ENCODE measurements at regions not wholly inside any gene's neighbourhood (a gene's known extent, or its start where the extent isn't known, plus 50 kb on each side); places are given as distances from the start of the nearest gene placed in this dataset.

DNA sequence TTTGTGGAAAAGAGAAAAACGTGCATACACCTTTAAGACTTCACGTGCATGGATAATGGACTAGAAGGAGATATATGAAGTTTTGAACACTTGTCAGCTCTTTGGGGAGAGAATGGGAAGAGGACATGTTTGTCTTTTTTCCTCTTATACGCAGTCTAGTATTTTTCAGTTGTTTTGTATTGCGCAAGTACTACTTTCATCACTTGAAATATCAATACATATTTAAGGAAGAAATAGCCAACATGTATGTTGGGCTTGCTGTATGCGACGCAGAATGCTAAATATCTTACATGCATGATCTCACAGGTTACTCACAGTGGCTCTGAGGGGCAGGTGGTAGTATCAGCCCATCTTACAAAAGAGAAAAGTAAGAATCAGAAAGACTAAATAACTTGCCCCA is 176.5 kb upstream of the RUNX1 start:
- H3K9ac ChIP-seq (ENCODE audit: low read length) = no peak overlapping the region
- no peak for TF ChIP-seq EZH2 (optimal IDR thresholded peaks at IDR 0.05; ENCODE audit: low read depth, low read length)
- peaks cover 56% of the 10 kb centered on the region for H3K4me1 ChIP-seq (ENCODE audit: low read length)
- H3K9me2 ChIP-seq (replicated peaks; ENCODE audit: insufficient read depth, low read length) = no peaks in the 10 kb centered on the region
- H3K27ac ChIP-seq (ENCODE audit: low read length) = no peak overlapping the region
- no peaks in the 10 kb centered on the region for H3K36me3 ChIP-seq (replicated peaks; ENCODE audit: insufficient read depth, low read length)
- no peak overlapping the region for H3K4me3 ChIP-seq (ENCODE audit: low read length)
- no peak overlapping the region for H3K4me2 ChIP-seq (ENCODE audit: low read depth, low read length)
- H2AFZ ChIP-seq (ENCODE audit: low read length) = no peak overlapping the region
- peaks cover 51% of the 10 kb centered on the region for H3F3A ChIP-seq (ENCODE audit: insufficient read depth, low read length)
- no peaks in the 10 kb centered on the region for H3K79me2 ChIP-seq (ENCODE audit: low read length)
- H3K9me3 ChIP-seq (replicated peaks; ENCODE audit: insufficient read depth, low read length) = no peaks in the 10 kb centered on the region
- H4K20me1 ChIP-seq (ENCODE audit: insufficient read depth, low read length) = peaks cover 17% of the 10 kb centered on the region
- peaks cover 61% of the 10 kb centered on the region for H3K27me3 ChIP-seq (replicated peaks; ENCODE audit: insufficient read depth, low read length)
- no peak for DNase-seq

DNA sequence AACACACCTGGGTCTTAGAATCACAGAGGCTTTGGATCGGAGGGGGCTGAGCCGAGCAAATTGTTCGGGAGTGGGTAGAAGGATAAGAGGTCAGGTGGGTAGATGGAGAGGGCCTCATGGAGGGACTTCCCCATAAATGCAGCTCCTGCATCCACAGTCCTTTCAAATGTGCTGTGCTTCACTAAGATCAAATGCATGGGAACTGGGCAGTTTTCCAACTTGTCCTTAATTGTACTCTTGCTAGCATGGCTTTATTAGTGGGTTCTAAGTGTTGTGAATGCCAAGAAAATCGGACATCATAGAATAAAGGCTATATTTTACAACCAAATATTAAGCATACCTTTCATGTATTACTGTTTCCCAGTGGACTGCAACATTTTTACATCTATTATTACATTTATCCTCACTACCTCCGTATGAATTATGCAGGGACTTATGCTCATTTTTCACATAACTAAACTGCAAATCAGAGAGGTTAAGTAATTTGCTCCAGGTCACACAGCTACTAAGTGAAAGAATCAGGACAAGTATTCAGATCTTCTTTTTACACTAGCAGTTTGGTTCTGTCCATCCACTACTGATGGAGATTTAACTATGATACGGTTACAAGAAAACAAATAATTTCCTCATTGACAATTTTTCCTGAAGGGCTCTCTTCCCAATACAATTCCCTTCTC is 174.5 kb upstream of the RUNX1 start:
- Histone ChIP-seq H4K20me1 (ENCODE audit: insufficient read depth, low read length) (peaks cover 17% of the 10 kb centered on the region), H3K9ac (ENCODE audit: low read length) (no peak overlapping the region), H3K4me2 (ENCODE audit: low read depth, low read length) (no peak overlapping the region), H2AFZ (ENCODE audit: low read length) (no peak overlapping the region), H3K27me3 (replicated peaks; ENCODE audit: insufficient read depth, low read length) (peaks cover 67% of the 10 kb centered on the region), H3K4me1 (ENCODE audit: low read length) (peaks cover 44% of the 10 kb centered on the region), H3K9me2 (replicated peaks; ENCODE audit: insufficient read depth, low read length) (no peaks in the 10 kb centered on the region), H3K79me2 (ENCODE audit: low read length) (no peaks in the 10 kb centered on the region), H3K4me3 (ENCODE audit: low read length) (no peak overlapping the region), H3K27ac (ENCODE audit: low read length) (no peak overlapping the region), H3K36me3 (replicated peaks; ENCODE audit: insufficient read depth, low read length) (no peaks in the 10 kb centered on the region), H3F3A (ENCODE audit: insufficient read depth, low read length) (peaks cover 49% of the 10 kb centered on the region), H3K9me3 (replicated peaks; ENCODE audit: insufficient read depth, low read length) (no peaks in the 10 kb centered on the region)
- no peak for DNase-seq
- TF ChIP-seq, protein P1, sequence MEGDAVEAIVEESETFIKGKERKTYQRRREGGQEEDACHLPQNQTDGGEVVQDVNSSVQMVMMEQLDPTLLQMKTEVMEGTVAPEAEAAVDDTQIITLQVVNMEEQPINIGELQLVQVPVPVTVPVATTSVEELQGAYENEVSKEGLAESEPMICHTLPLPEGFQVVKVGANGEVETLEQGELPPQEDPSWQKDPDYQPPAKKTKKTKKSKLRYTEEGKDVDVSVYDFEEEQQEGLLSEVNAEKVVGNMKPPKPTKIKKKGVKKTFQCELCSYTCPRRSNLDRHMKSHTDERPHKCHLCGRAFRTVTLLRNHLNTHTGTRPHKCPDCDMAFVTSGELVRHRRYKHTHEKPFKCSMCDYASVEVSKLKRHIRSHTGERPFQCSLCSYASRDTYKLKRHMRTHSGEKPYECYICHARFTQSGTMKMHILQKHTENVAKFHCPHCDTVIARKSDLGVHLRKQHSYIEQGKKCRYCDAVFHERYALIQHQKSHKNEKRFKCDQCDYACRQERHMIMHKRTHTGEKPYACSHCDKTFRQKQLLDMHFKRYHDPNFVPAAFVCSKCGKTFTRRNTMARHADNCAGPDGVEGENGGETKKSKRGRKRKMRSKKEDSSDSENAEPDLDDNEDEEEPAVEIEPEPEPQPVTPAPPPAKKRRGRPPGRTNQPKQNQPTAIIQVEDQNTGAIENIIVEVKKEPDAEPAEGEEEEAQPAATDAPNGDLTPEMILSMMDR (IDR thresholded peaks at IDR 0.05; ENCODE audit: low read length) = no peak
- TF ChIP-seq EZH2 (optimal IDR thresholded peaks at IDR 0.05; ENCODE audit: low read depth, low read length) (no peak), EZH2phosphoT487 (IDR thresholded peaks at IDR 0.05; ENCODE audit: low read length) (no peak)

DNA sequence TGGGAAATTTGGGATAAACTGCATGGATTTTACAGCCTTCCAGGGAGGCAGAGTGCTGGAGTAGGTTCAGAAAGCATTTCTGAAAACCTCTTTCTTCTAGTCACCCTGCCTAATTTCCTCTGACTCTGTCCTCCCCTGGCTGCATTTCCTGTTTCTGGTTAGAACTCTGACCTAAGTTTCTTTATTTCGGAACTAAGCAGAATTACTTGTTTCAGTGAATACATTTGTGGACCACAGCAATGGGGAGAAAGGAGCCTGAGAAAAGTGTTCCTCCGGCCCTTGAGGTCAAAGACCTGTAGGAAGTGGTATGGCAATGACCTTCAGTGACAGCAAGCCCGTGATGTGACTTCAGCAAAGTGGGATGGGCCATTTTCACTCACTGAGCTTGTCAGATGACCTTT is 173.4 kb upstream of the RUNX1 start:
- Histone ChIP-seq H3K4me1 (ENCODE audit: low read length) (peaks cover 47% of the 10 kb centered on the region), H3K4me3 (ENCODE audit: low read length) (no peak overlapping the region), H4K20me1 (ENCODE audit: insufficient read depth, low read length) (peaks cover 17% of the 10 kb centered on the region), H3F3A (ENCODE audit: insufficient read depth, low read length) (peaks cover 48% of the 10 kb centered on the region), H3K27ac (ENCODE audit: low read length) (peak overlapping the region; percentile 26; the same call in 1 of the 2 replicates), H3K27me3 (replicated peaks; ENCODE audit: insufficient read depth, low read length) (peaks cover 77% of the 10 kb centered on the region), H3K9me2 (replicated peaks; ENCODE audit: insufficient read depth, low read length) (no peaks in the 10 kb centered on the region), H2AFZ (ENCODE audit: low read length) (no peak overlapping the region), H3K9me3 (replicated peaks; ENCODE audit: insufficient read depth, low read length) (no peaks in the 10 kb centered on the region), H3K4me2 (ENCODE audit: low read depth, low read length) (peak overlapping the region; percentile 52), H3K9ac (ENCODE audit: low read length) (no peak overlapping the region), H3K79me2 (ENCODE audit: low read length) (no peaks in the 10 kb centered on the region), H3K36me3 (replicated peaks; ENCODE audit: insufficient read depth, low read length) (no peaks in the 10 kb centered on the region)
- TF ChIP-seq EZH2phosphoT487 (IDR thresholded peaks at IDR 0.05; ENCODE audit: low read length) = peak; percentile 66; the same call in 1 of the 2 replicates
- TF ChIP-seq, protein P1 (IDR thresholded peaks at IDR 0.05; ENCODE audit: low read length) = no peak
- DNase-seq = peak; percentile 94

DNA sequence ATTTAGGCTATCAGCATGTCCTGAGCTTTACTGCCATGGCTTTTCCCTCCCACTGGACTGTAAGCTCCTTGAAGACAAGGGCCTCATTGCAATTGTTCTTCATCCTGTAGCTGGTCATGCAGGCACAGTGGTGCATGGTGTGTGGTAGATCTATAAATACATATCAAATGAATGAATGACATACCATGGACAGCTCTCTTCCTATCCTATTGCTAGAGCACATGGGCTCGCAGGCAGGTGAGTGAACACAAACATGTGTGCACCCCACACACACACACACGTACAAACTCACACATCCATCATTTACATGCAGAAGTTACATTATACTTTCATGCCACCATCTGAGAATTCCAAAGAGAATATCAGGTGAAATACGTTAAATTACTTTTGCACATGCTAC is 172.9 kb upstream of the RUNX1 start:
- no peak overlapping the region for H2AFZ ChIP-seq (ENCODE audit: low read length)
- H3K9me2 ChIP-seq (replicated peaks; ENCODE audit: insufficient read depth, low read length) = no peaks in the 10 kb centered on the region
- peak overlapping the region; percentile 26; the same call in 1 of the 2 replicates for H3K27ac ChIP-seq (ENCODE audit: low read length)

More for the DNA sequence above, 172.9 kb upstream of the RUNX1 start:
- Histone ChIP-seq H3F3A (ENCODE audit: insufficient read depth, low read length) (peaks cover 48% of the 10 kb centered on the region), H3K4me1 (ENCODE audit: low read length) (peaks cover 50% of the 10 kb centered on the region), H3K9me3 (replicated peaks; ENCODE audit: insufficient read depth, low read length) (no peaks in the 10 kb centered on the region), H3K79me2 (ENCODE audit: low read length) (no peaks in the 10 kb centered on the region), H4K20me1 (ENCODE audit: insufficient read depth, low read length) (peaks cover 17% of the 10 kb centered on the region), H3K4me2 (ENCODE audit: low read depth, low read length) (peak overlapping the region; percentile 52), H3K27me3 (replicated peaks; ENCODE audit: insufficient read depth, low read length) (peaks cover 78% of the 10 kb centered on the region), H3K9ac (ENCODE audit: low read length) (no peak overlapping the region), H3K4me3 (ENCODE audit: low read length) (no peak overlapping the region), H3K36me3 (replicated peaks; ENCODE audit: insufficient read depth, low read length) (no peaks in the 10 kb centered on the region)
- TF ChIP-seq EZH2phosphoT487 (IDR thresholded peaks at IDR 0.05; ENCODE audit: low read length) (no peak), EZH2 (optimal IDR thresholded peaks at IDR 0.05; ENCODE audit: low read depth, low read length) (no peak)
- TF ChIP-seq, protein P1 (IDR thresholded peaks at IDR 0.05; ENCODE audit: low read length) = no peak
- DNase-seq = peak; percentile 47
